Liver (tissue), 8 donors: ENCODE measurements at regions not wholly inside any gene's neighbourhood (a gene's known extent, or its start where the extent isn't known, plus 50 kb on each side); places are given as distances from the start of the nearest gene placed in this dataset.

Experiments used
- DNase-seq: peaks from one replicate; pipeline ENCODE4 v3.0.0-alpha.2; 2017; ENCODE audit warnings: low spot score
- H3K27ac ChIP-seq, 2 donors: one replicate each; pipeline ENCODE4 v1.7.0; 2013; ENCODE audit warnings: inconsistent platforms in 2 of 2, low read length in 2 of 2, control low read depth in 1 of 2, low read depth in 1 of 2, mild to moderate bottlenecking in 1 of 2
- H3K27me3 ChIP-seq, 4 donors: one replicate each; pipeline versions ENCODE4 v1.6.1 to v1.7.0; 2013; ENCODE audit warnings: low read length in 3 of 4, inconsistent platforms in 1 of 4, mild to moderate bottlenecking in 1 of 4, moderate library complexity in 1 of 4; ENCODE audit not compliant: control insufficient read depth in 4 of 4, insufficient read depth in 4 of 4
- H3K36me3 ChIP-seq, 4 donors: one replicate each; pipeline versions ENCODE4 v1.6.1 to v1.7.0; 2013; ENCODE audit warnings: low read length in 3 of 4, mild to moderate bottlenecking in 3 of 4, low read depth in 1 of 4, moderate library complexity in 1 of 4; ENCODE audit not compliant: control insufficient read depth in 4 of 4, insufficient read depth in 3 of 4
- H3K4me1 ChIP-seq, 4 donors: one replicate each; pipeline versions ENCODE4 v1.6.1 to v1.7.0; 2013; ENCODE audit warnings: low read length in 3 of 4, mild to moderate bottlenecking in 3 of 4, moderate library complexity in 1 of 4; ENCODE audit not compliant: control insufficient read depth in 4 of 4, insufficient read depth in 4 of 4
- H3K4me3 ChIP-seq, 3 donors: one replicate each; pipeline versions ENCODE4 v1.6.1 to v1.7.0; 2013; ENCODE audit warnings: low read length in 3 of 3, control low read depth in 1 of 3, low read depth in 1 of 3, mild to moderate bottlenecking in 1 of 3
- H3K9ac ChIP-seq, 2 donors: one replicate each; pipeline ENCODE4 v1.7.0; 2013; ENCODE audit warnings: low read length in 2 of 2, mild to moderate bottlenecking in 2 of 2, moderate library complexity in 2 of 2, control low read depth in 1 of 2, low read depth in 1 of 2
- H3K9me3 ChIP-seq, 4 donors: one replicate each; pipeline versions ENCODE4 v1.6.1 to v1.7.0; 2013; ENCODE audit warnings: low read length in 3 of 4; ENCODE audit not compliant: control insufficient read depth in 4 of 4
- ATF3 ChIP-seq: IDR thresholded peaks from 2 replicates; pipeline ENCODE4 v1.6.1; 2016; ENCODE audit warnings: antibody characterized with exemption
- EGR1 ChIP-seq, 2 donors: IDR thresholded peaks; 2 replicates each; pipeline ENCODE4 v1.6.1; 2016 to 2018; ENCODE audit warnings: antibody characterized with exemption in 2 of 2, low read depth in 2 of 2
- FOXA1 ChIP-seq: IDR thresholded peaks from 2 replicates; pipeline ENCODE4 v1.6.1; 2016; ENCODE audit warnings: antibody characterized with exemption
- FOXA2 ChIP-seq: IDR thresholded peaks from 2 replicates; pipeline ENCODE4 v1.6.1; 2016; ENCODE audit warnings: antibody characterized with exemption
- GABPA ChIP-seq, 2 donors: IDR thresholded peaks in 1 of 2; conservative IDR thresholded peaks in 1 of 2; 2 replicates each; pipeline ENCODE4 v1.6.1; 2016; ENCODE audit warnings: antibody characterized with exemption in 2 of 2, mild to moderate bottlenecking in 1 of 2, moderate library complexity in 1 of 2
- HNF4A ChIP-seq, 2 donors: conservative IDR thresholded peaks; 2 replicates each; pipeline ENCODE4 v1.6.1; 2016; ENCODE audit warnings: antibody characterized with exemption in 2 of 2, mild to moderate bottlenecking in 2 of 2
- HNF4G ChIP-seq: IDR thresholded peaks from 2 replicates; pipeline ENCODE4 v1.6.1; 2016; ENCODE audit warnings: antibody characterized with exemption
- JUND ChIP-seq, 2 donors: IDR thresholded peaks; 2 replicates each; pipeline ENCODE4 v1.6.1; 2016; ENCODE audit warnings: antibody characterized with exemption in 2 of 2
- NR2F2 ChIP-seq: IDR thresholded peaks from 2 replicates; pipeline ENCODE4 v1.6.1; 2016; ENCODE audit warnings: antibody characterized with exemption
- RAD21 ChIP-seq, 2 donors: IDR thresholded peaks; 2 replicates each; pipeline ENCODE4 v1.6.1; 2016; ENCODE audit warnings: antibody characterized with exemption in 2 of 2, mild to moderate bottlenecking in 2 of 2
- REST ChIP-seq: IDR thresholded peaks from 2 replicates; pipeline ENCODE4 v1.6.1; 2016; ENCODE audit warnings: antibody characterized with exemption, mild to moderate bottlenecking
- RXRA ChIP-seq, 2 donors: IDR thresholded peaks; 2 replicates each; pipeline ENCODE4 v1.6.1; 2017 to 2018; ENCODE audit warnings: antibody characterized with exemption in 2 of 2, mild to moderate bottlenecking in 1 of 2
- TAF1 ChIP-seq: conservative IDR thresholded peaks from 2 replicates; pipeline ENCODE4 v1.6.1; 2016; ENCODE audit warnings: antibody characterized with exemption, mild to moderate bottlenecking
- ZBTB33 ChIP-seq: IDR thresholded peaks from 2 replicates; pipeline ENCODE4 v1.6.1; 2016; ENCODE audit warnings: antibody characterized with exemption
- WGBS: extraction: QIAGEN DNeasy Blood & Tissue Kit; methylation state at CpG from one replicate; pipeline ENCODE4 v1.1.7; 2013; 5-methylcytosine and 5-hydroxymethylcytosine counted together
- TF ChIP-seq, protein P1 (sequence below): fragments of 150-350 bp; IDR thresholded peaks from 2 replicates; pipeline ENCODE4 v1.5.1; 2017; ENCODE audit warnings: improper control_type of control experiment, low read depth, low read length; ENCODE audit not compliant: missing input control
- donor health status: healthy.
- donor health status: healthy.
- donor health status: healthy.
- donor health status: healthy.
- donor health status: healthy.

DNA sequence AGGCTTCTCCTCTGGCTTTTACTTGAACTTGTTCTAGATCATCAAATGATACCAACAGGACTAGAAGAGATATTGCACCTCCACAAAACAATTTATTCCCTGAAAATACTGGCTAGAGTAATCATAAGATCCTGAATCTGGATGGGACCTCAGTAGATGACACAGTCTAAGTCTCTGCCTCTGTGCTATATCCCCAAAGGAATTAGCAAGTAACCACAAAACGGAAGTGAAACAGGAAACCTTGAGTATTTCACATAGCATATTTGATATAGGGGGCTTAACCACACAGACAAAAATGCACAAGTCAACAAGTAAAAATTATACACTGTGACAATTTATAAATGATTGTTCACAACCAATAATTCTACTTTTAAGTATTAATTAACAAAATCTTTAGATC, 456.9 kb upstream of the TNP1 start:
- no peak for DNase-seq
- Histone ChIP-seq H3K4me1 (no peaks in the 10 kb centered on the region), H3K4me3 (no peak overlapping the region), H3K27me3 (no peaks in the 10 kb centered on the region), H3K27ac (no peak overlapping the region), H3K9me3 (peaks cover 0 to 4% (median 0%) of the 10 kb centered on the region in 4 donors), H3K9ac (no peak overlapping the region), H3K36me3 (no peaks in the 10 kb centered on the region)
- whole genome bisulfite sequencing, result 64% methylated on average over 1 of the region's 1 CpG
- no peak for TF ChIP-seq FOXA2
- TF ChIP-seq ATF3, result no peak
- no peak for TF ChIP-seq HNF4G
- no peak for TF ChIP-seq TAF1
- TF ChIP-seq ZBTB33, result no peak
- TF ChIP-seq HNF4A (conservative IDR thresholded peaks at IDR 0.05), result no peak
- TF ChIP-seq EGR1 (IDR thresholded peaks at IDR 0.05; ENCODE audit: low read depth in 2 of 2), result no peak

DNA sequence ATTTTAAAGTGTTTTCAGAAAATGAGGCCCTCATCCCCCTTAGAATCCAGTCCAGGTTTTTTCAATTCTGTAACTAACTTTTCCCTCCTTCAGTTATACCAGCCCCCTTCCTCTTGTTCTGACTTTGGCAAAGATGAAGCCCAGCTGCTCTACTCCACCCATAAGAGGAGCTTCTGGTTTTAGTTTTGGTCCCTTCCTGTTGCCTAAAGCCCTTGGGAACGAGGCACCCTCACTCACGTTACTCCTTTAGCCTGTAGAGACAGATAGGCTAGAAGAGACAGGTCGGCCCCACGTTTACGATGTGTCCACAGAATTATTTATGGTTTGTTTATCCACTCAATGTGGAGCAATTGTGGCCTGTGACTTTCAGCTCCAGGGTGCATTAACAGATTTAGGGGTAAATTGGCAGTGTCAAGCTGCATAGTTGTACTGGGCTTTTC, 454.2 kb upstream of the TNP1 start:
- H3K4me3 ChIP-seq, result no peak overlapping the region
- H3K27me3 ChIP-seq, result no peaks in the 10 kb centered on the region
- H3K27ac ChIP-seq, result no peak overlapping the region
- H3K4me1 ChIP-seq, result no peaks in the 10 kb centered on the region
- TF ChIP-seq NR2F2 (no peak), TAF1 (no peak), FOXA1 (no peak), GABPA (IDR thresholded peaks at IDR 0.05 in 1 of 2, conservative IDR thresholded peaks at IDR 0.05 in 1 of 2) (no peak), RXRA (IDR thresholded peaks at IDR 0.05) (no peak), ATF3 (no peak), JUND (IDR thresholded peaks at IDR 0.05) (no peak), REST (no peak), ZBTB33 (no peak), RAD21 (IDR thresholded peaks at IDR 0.05) (no peak)
- TF ChIP-seq, protein P1, sequence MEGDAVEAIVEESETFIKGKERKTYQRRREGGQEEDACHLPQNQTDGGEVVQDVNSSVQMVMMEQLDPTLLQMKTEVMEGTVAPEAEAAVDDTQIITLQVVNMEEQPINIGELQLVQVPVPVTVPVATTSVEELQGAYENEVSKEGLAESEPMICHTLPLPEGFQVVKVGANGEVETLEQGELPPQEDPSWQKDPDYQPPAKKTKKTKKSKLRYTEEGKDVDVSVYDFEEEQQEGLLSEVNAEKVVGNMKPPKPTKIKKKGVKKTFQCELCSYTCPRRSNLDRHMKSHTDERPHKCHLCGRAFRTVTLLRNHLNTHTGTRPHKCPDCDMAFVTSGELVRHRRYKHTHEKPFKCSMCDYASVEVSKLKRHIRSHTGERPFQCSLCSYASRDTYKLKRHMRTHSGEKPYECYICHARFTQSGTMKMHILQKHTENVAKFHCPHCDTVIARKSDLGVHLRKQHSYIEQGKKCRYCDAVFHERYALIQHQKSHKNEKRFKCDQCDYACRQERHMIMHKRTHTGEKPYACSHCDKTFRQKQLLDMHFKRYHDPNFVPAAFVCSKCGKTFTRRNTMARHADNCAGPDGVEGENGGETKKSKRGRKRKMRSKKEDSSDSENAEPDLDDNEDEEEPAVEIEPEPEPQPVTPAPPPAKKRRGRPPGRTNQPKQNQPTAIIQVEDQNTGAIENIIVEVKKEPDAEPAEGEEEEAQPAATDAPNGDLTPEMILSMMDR, result no peak
- H3K9ac ChIP-seq, result no peak overlapping the region
- no peak for DNase-seq
- H3K9me3 ChIP-seq, result peaks cover 0 to 4% (median 0%) of the 10 kb centered on the region in 4 donors
- 74% methylated on average over 5 of the region's 5 CpGs for WGBS
- no peaks in the 10 kb centered on the region for H3K36me3 ChIP-seq
